ENCODE measurements at regions not wholly inside any gene's neighbourhood (a gene's known extent, or its start where the extent isn't known, plus 50 kb on each side); places are given as distances from the start of the nearest gene placed in this dataset.
"Not testable (repeated sequence)": the region's sequence is repeated elsewhere in the genome, so short reads cannot be mapped to it uniquely, and the experiment has no call there.

GRCh38 chr9:30582240-30582639 lies 1802.2 kb upstream of the ACO1 start:
- Histone ChIP-seq H3K4me3 (ENCODE audit: low read depth, low read length) (no peak overlapping the region), H3K36me3 (no peaks in the 10 kb centered on the region), H3K9me3 (no peaks in the 10 kb centered on the region), H3K4me1 (no peaks in the 10 kb centered on the region), H3K27me3 (no peaks in the 10 kb centered on the region)
- TF ChIP-seq CTCF (IDR thresholded peaks at IDR 0.05; ENCODE audit: low read depth, low read length) = no peak
- no peak for DNase-seq

GRCh38 chr9:30584559-30584958 lies 1799.9 kb upstream of the ACO1 start:
- Histone ChIP-seq H3K4me1 (no peaks in the 10 kb centered on the region), H3K36me3 (no peaks in the 10 kb centered on the region), H3K9me3 (no peaks in the 10 kb centered on the region), H3K27me3 (no peaks in the 10 kb centered on the region), H3K4me3 (ENCODE audit: low read depth, low read length) (no peak overlapping the region)
- no peak for DNase-seq
- no peak for TF ChIP-seq CTCF (IDR thresholded peaks at IDR 0.05; ENCODE audit: low read depth, low read length)

GRCh38 chr9:30591461-30591860 lies 1793.0 kb upstream of the ACO1 start:
- Histone ChIP-seq H3K9me3 (no peaks in the 10 kb centered on the region), H3K4me1 (no peaks in the 10 kb centered on the region), H3K4me3 (ENCODE audit: low read depth, low read length) (no peak overlapping the region), H3K36me3 (no peaks in the 10 kb centered on the region), H3K27me3 (no peaks in the 10 kb centered on the region)
- DNase-seq = no peak
- TF ChIP-seq CTCF (IDR thresholded peaks at IDR 0.05; ENCODE audit: low read depth, low read length) = no peak

GRCh38 chr9:30597608-30598007 lies 1786.8 kb upstream of the ACO1 start:
- DNase-seq = no peak
- no peaks in the 10 kb centered on the region for H3K4me1 ChIP-seq
- H3K4me3 ChIP-seq (ENCODE audit: low read depth, low read length) = no peak overlapping the region
- no peaks in the 10 kb centered on the region for H3K27me3 ChIP-seq
- no peak for TF ChIP-seq CTCF (IDR thresholded peaks at IDR 0.05; ENCODE audit: low read depth, low read length)
- no peaks in the 10 kb centered on the region for H3K36me3 ChIP-seq
- no peaks in the 10 kb centered on the region for H3K9me3 ChIP-seq

GRCh38 chr9:30605936-30606335 lies 1778.5 kb upstream of the ACO1 start:
- no peak for DNase-seq
- TF ChIP-seq CTCF (IDR thresholded peaks at IDR 0.05; ENCODE audit: low read depth, low read length) = no peak
- Histone ChIP-seq H3K4me3 (ENCODE audit: low read depth, low read length) (no peak overlapping the region), H3K9me3 (no peaks in the 10 kb centered on the region), H3K4me1 (no peaks in the 10 kb centered on the region), H3K27me3 (no peaks in the 10 kb centered on the region), H3K36me3 (no peaks in the 10 kb centered on the region)

- no peaks in the 10 kb centered on the region for H3K9me3 ChIP-seq
- no peak for DNase-seq
- H3K4me1 ChIP-seq = no peaks in the 10 kb centered on the region; the same call in 1 of the 2 replicates
- TF ChIP-seq CTCF (IDR thresholded peaks at IDR 0.05; ENCODE audit: low read depth, low read length) = no peak
- no peak overlapping the region for H3K4me3 ChIP-seq (ENCODE audit: low read depth, low read length)
- no peaks in the 10 kb centered on the region for H3K27me3 ChIP-seq
- no peaks in the 10 kb centered on the region for H3K36me3 ChIP-seq
Measured at GRCh38 chr9:30609713-30610112, 1774.7 kb upstream of the ACO1 start.

- not testable (repeated sequence) for DNase-seq; H3K36me3 ChIP-seq; H3K4me1 ChIP-seq; H3K4me3 ChIP-seq (ENCODE audit: low read depth, low read length); H3K27me3 ChIP-seq; H3K9me3 ChIP-seq
Measured at GRCh38 chr9:30616782-30617181, 1767.7 kb upstream of the ACO1 start.
